Coronary artery (tissue), 2 donors: ENCODE measurements at regions not wholly inside any gene's neighbourhood (a gene's known extent, or its start where the extent isn't known, plus 50 kb on each side); places are given as distances from the start of the nearest gene placed in this dataset.

Experiments
- DNase-seq: peaks from one replicate; pipeline ENCODE4 v3.0.0-alpha.2; 2017; ENCODE audit warnings: low spot score
- H3K27ac ChIP-seq, 2 donors: fragments of 200-600 bp; sonication (generic); one replicate each; pipeline ENCODE4 v1.5.1; 2016 to 2019
- H3K4me3 ChIP-seq: fragments of 200-600 bp; sonication (generic); 2 replicates; pipeline ENCODE4 v1.5.1; 2016; ENCODE audit warnings: mild to moderate bottlenecking, moderate library complexity
- TF ChIP-seq, protein P1 (sequence below): fragments of 200-600 bp; sonication (generic); IDR thresholded peaks from one replicate; pipeline ENCODE4 v1.5.1; 2019; ENCODE audit warnings: antibody characterized with exemption

DNA sequence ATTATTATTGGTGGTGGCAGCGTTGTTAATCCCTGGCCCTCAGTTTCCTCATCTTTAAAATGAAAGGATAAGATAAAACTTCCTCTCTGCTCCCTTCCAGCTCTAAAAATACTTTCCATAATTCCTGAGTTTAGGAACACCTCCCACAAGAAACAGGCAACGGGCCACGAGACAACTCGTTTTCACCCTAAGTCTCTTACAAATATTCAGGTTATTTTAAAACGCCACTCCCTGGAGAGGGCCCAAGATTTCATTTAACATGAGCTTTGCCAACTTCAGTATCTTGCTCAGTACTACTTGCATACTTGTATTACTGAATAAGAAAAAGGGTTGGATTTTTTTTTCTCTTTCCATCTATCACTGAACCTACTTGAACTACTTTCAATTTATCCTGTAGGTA, 611.1 kb upstream of the FANCL start:
- Histone ChIP-seq H3K27ac (no peak overlapping the region), H3K4me3 (no peak overlapping the region)
- TF ChIP-seq, protein P1, sequence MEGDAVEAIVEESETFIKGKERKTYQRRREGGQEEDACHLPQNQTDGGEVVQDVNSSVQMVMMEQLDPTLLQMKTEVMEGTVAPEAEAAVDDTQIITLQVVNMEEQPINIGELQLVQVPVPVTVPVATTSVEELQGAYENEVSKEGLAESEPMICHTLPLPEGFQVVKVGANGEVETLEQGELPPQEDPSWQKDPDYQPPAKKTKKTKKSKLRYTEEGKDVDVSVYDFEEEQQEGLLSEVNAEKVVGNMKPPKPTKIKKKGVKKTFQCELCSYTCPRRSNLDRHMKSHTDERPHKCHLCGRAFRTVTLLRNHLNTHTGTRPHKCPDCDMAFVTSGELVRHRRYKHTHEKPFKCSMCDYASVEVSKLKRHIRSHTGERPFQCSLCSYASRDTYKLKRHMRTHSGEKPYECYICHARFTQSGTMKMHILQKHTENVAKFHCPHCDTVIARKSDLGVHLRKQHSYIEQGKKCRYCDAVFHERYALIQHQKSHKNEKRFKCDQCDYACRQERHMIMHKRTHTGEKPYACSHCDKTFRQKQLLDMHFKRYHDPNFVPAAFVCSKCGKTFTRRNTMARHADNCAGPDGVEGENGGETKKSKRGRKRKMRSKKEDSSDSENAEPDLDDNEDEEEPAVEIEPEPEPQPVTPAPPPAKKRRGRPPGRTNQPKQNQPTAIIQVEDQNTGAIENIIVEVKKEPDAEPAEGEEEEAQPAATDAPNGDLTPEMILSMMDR, result no peak
- no peak for DNase-seq

DNA sequence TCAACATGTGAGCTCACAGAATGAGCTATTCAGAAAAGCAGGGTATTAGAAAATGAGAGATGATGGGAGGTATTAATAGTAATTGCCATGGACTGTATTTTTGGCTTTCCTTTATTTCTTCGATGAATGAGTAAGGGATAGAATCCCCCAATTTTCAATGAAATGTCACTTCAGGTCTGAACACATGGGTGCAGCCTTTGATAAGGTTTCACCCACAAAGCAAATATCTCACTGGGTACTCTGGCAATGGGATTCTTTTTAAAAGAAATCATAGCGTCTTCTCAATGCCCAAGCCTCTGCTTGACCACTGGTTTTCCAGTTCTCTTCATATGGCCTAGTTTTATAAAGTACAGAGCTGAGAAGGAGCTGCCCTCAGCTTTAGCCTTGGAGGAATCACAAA, 610.5 kb upstream of the FANCL start:
- TF ChIP-seq, protein P1, result no peak
- DNase-seq, result no peak
- Histone ChIP-seq H3K27ac (no peak overlapping the region), H3K4me3 (no peak overlapping the region)

DNA sequence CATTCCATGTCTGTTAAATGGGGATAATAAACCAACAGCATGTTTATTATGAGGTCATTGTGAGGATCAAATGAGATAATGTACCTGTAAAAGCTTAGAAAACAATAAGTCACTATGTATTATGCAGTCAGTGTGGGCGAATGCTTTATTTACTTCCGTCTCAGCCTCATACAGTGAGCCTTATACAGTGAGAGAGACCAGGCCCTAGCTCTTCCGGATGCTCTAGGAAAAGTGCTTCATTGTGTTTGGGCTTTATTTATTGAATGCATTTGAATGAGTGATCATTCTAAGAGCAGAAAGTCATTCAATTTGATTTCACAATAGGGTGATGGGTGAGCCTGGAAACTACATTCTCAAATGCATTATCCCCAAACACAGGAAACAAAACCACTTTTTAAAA, 603.9 kb upstream of the FANCL start:
- no peak for DNase-seq
- no peak overlapping the region for H3K4me3 ChIP-seq
- H3K27ac ChIP-seq, result no peak overlapping the region
- TF ChIP-seq, protein P1, result no peak

DNA sequence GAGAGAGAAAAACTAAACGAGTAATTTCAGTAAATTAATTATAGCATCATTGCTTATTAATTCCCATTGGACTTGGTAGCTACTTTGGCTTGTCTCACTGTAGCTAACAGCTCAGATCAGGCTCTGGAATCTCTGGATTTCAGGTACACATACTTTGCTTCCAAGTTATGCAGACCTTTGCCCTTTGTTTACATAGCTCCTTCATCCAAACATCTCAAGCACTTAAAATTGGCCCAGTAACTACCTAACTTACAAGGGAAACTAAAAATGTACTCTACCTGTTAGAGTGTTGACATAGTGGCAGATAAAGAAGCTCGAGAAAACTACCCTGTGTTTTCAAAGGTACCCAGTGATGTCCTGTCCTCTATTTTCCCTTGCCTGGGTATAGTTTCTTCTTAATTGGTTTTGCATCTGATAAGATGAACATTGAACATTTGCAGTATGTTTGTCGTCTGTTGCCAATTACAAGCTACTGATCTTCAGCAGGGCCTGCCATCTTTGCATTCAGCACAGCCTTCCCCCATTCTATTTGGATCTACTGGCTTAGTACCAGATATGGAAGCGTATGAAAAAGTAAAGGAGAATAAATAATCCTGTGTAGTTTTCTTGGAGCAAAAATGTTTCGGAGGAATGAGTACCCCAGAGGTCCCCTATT, 601.5 kb upstream of the FANCL start:
- Histone ChIP-seq H3K27ac (no peak overlapping the region), H3K4me3 (no peak overlapping the region)
- TF ChIP-seq, protein P1, result no peak
- no peak for DNase-seq

DNA sequence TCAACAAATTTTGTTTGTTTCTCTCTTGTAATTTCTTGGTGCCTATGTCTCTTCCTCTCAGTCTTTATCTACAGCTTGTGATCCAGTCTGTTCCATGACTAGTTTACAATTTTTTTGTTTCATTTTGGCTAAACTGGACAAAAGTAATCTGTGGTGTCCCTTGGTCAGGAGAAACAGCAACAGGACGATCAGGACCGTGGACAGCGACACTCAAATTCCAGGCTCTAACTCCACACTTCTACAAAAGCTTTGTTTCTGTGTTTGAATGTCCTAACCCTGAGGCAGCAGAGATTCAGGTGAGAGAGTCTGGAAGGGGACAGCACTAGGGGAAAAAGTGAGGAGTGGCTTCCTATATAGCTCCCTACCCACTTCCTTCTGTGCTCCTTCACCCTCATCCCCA, 593.3 kb upstream of the FANCL start:
- DNase-seq, result no peak
- H3K27ac ChIP-seq, result no peak overlapping the region
- H3K4me3 ChIP-seq, result no peak overlapping the region
- TF ChIP-seq, protein P1, result no peak

DNA sequence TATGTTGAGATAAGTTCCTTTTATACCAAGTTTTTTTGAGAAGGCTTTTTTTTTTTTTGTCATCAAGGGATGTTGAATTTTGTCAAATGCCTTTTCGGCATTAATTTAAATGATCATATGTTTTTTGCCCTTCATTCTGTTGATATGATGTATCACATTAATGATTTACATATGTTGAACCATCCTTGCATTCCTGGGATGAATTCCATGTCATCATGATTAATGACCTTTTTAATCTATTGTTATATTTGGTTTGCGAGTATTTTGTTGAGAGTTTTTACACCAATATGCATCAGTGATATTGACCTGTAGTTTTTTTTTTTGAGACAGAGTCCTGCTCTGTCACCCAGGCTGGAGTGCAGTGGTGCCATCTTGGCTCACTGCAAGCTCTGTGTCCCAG, 585.7 kb upstream of the FANCL start:
- no peak overlapping the region for H3K4me3 ChIP-seq
- H3K27ac ChIP-seq, result no peak overlapping the region
- TF ChIP-seq, protein P1, result no peak
- DNase-seq, result no peak

DNA sequence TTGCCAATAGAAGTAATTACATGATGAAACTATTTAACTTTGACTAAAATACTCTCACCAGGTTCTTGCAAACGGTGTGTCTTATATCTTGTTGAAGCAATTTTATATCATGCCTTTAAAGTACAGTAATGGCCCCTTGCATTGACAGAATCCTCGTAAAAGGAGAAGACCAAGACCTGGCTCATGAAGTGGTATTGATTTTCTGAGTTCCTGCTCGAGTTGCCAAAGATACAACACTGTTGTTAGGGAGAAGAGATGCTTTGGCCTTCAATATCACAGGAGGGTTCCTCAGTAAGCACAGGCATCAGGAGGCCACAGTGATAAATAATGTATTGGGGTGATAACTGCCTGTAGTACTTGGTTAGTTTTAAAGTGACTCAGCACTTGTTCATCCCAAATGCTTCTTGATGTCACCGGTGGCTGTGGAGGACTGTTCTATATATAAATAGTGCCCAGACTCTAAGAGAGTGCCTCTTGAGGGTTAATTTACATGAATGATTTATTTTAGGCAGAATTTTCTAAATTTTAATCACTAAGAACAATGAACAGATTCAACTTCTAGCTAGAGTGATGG, 571.7 kb upstream of the FANCL start:
- Histone ChIP-seq H3K27ac (no peak overlapping the region), H3K4me3 (no peak overlapping the region)
- DNase-seq, result no peak
- TF ChIP-seq, protein P1, result no peak
